ENCODE measurements at regions not wholly inside any gene's neighbourhood (a gene's known extent, or its start where the extent isn't known, plus 50 kb on each side); places are given as distances from the start of the nearest gene placed in this dataset.
A peak's percentile ranks its signal among the peaks of the same experiment; 100 is the strongest.

DNA sequence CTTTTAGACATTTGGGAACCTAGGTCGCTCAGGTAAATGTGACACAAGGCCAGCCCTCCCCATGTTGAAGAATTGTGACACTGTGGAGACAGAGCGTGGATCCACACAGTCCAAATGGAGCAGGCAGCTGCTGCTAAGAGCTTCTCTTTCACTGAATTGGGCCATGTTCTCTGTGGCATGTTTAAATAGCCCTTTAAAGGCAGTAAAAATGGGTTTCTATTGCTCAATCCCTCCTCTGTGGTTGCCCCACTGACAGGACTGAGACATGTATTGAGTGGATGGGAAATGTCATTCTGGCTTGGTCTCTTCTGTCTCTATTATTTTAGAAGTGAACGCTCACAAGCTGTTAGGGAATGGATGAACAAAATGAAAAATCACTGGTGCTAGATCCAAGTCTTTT lies 84.0 kb upstream of the PRICKLE1 start:
- no peak for DNase-seq (ENCODE audit: low read depth in 2 of 2)
- Histone ChIP-seq H3K27me3 (ENCODE audit: control insufficient read depth, insufficient read depth, low read length) (no peaks in the 10 kb centered on the region), H4K20me1 (ENCODE audit: control insufficient read depth, extremely low read depth, insufficient read depth, low read length) (no peaks in the 10 kb centered on the region), H2AFZ (ENCODE audit: low read length) (no peak overlapping the region), H3K4me1 (ENCODE audit: control insufficient read depth, extremely low read depth, insufficient read depth, low read length) (no peaks in the 10 kb centered on the region), H3K9me3 (ENCODE audit: control insufficient read depth, insufficient read depth, low read depth, low read length) (no peaks in the 10 kb centered on the region), H3K36me3 (ENCODE audit: control insufficient read depth, insufficient read depth, low read length) (no peaks in the 10 kb centered on the region), H3K79me2 (ENCODE audit: control insufficient read depth, insufficient read depth, low read length) (no peaks in the 10 kb centered on the region), H3K4me2 (ENCODE audit: extremely low read depth, insufficient read depth, low read length) (no peak overlapping the region), H3K4me3 (replicated peaks in 1 of 4; ENCODE audit: control extremely low read depth in 1 of 4, insufficient read depth in 1 of 4, low read depth in 3 of 4, low read length in 4 of 4) (no peak overlapping the region), H3K9ac (ENCODE audit: insufficient read depth, low read length) (no peak overlapping the region), H3K27ac (ENCODE audit: insufficient read depth, low read length) (no peak overlapping the region)
- TF ChIP-seq, protein P1, sequence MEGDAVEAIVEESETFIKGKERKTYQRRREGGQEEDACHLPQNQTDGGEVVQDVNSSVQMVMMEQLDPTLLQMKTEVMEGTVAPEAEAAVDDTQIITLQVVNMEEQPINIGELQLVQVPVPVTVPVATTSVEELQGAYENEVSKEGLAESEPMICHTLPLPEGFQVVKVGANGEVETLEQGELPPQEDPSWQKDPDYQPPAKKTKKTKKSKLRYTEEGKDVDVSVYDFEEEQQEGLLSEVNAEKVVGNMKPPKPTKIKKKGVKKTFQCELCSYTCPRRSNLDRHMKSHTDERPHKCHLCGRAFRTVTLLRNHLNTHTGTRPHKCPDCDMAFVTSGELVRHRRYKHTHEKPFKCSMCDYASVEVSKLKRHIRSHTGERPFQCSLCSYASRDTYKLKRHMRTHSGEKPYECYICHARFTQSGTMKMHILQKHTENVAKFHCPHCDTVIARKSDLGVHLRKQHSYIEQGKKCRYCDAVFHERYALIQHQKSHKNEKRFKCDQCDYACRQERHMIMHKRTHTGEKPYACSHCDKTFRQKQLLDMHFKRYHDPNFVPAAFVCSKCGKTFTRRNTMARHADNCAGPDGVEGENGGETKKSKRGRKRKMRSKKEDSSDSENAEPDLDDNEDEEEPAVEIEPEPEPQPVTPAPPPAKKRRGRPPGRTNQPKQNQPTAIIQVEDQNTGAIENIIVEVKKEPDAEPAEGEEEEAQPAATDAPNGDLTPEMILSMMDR (conservative IDR thresholded peaks at IDR 0.05 in 1 of 2, IDR thresholded peaks at IDR 0.05 in 1 of 2; ENCODE audit: low read depth in 1 of 2, low read length in 2 of 2) = no peak
- TF ChIP-seq EZH2 (IDR thresholded peaks at IDR 0.05; ENCODE audit: low read length, missing control alignments) = no peak

GRCh38 chr12:42670719-42671118 lies 81.2 kb upstream of the PRICKLE1 start:
- Histone ChIP-seq H3K27ac (ENCODE audit: insufficient read depth, low read length) (no peak overlapping the region), H3K79me2 (ENCODE audit: control insufficient read depth, insufficient read depth, low read length) (no peaks in the 10 kb centered on the region), H3K4me2 (ENCODE audit: extremely low read depth, insufficient read depth, low read length) (no peak overlapping the region), H4K20me1 (ENCODE audit: control insufficient read depth, extremely low read depth, insufficient read depth, low read length) (no peaks in the 10 kb centered on the region), H3K9ac (ENCODE audit: insufficient read depth, low read length) (no peak overlapping the region), H3K36me3 (ENCODE audit: control insufficient read depth, insufficient read depth, low read length) (no peaks in the 10 kb centered on the region), H2AFZ (ENCODE audit: low read length) (no peak overlapping the region), H3K4me3 (replicated peaks in 1 of 4; ENCODE audit: control extremely low read depth in 1 of 4, insufficient read depth in 1 of 4, low read depth in 3 of 4, low read length in 4 of 4) (no peak overlapping the region), H3K4me1 (ENCODE audit: control insufficient read depth, extremely low read depth, insufficient read depth, low read length) (no peaks in the 10 kb centered on the region), H3K9me3 (ENCODE audit: control insufficient read depth, insufficient read depth, low read depth, low read length) (no peaks in the 10 kb centered on the region), H3K27me3 (ENCODE audit: control insufficient read depth, insufficient read depth, low read length) (no peaks in the 10 kb centered on the region)
- DNase-seq (ENCODE audit: low read depth in 2 of 2) = no peak
- TF ChIP-seq EZH2 (IDR thresholded peaks at IDR 0.05; ENCODE audit: low read length, missing control alignments) = no peak
- TF ChIP-seq, protein P1 (conservative IDR thresholded peaks at IDR 0.05 in 1 of 2, IDR thresholded peaks at IDR 0.05 in 1 of 2; ENCODE audit: low read depth in 1 of 2, low read length in 2 of 2) = no peak

- H3K27ac ChIP-seq (ENCODE audit: insufficient read depth, low read length) = no peak overlapping the region
- no peaks in the 10 kb centered on the region for H3K9me3 ChIP-seq (ENCODE audit: control insufficient read depth, insufficient read depth, low read depth, low read length)
- H4K20me1 ChIP-seq (ENCODE audit: control insufficient read depth, extremely low read depth, insufficient read depth, low read length) = no peaks in the 10 kb centered on the region
- TF ChIP-seq EZH2 (IDR thresholded peaks at IDR 0.05; ENCODE audit: low read length, missing control alignments) = no peak
- TF ChIP-seq, protein P1 (conservative IDR thresholded peaks at IDR 0.05 in 1 of 2, IDR thresholded peaks at IDR 0.05 in 1 of 2; ENCODE audit: low read depth in 1 of 2, low read length in 2 of 2) = no peak
- H3K79me2 ChIP-seq (ENCODE audit: control insufficient read depth, insufficient read depth, low read length) = no peaks in the 10 kb centered on the region
- no peak overlapping the region for H3K4me3 ChIP-seq (replicated peaks in 1 of 4; ENCODE audit: control extremely low read depth in 1 of 4, insufficient read depth in 1 of 4, low read depth in 3 of 4, low read length in 4 of 4)
- H2AFZ ChIP-seq (ENCODE audit: low read length) = no peak overlapping the region
- H3K4me1 ChIP-seq (ENCODE audit: control insufficient read depth, extremely low read depth, insufficient read depth, low read length) = no peaks in the 10 kb centered on the region
- no peaks in the 10 kb centered on the region for H3K27me3 ChIP-seq (ENCODE audit: control insufficient read depth, insufficient read depth, low read length)
- no peak overlapping the region for H3K9ac ChIP-seq (ENCODE audit: insufficient read depth, low read length)
- no peak overlapping the region for H3K4me2 ChIP-seq (ENCODE audit: extremely low read depth, insufficient read depth, low read length)
- H3K36me3 ChIP-seq (ENCODE audit: control insufficient read depth, insufficient read depth, low read length) = no peaks in the 10 kb centered on the region
- DNase-seq (ENCODE audit: low read depth in 2 of 2) = peak in 1 of 2 donors; percentile 72
Measured at GRCh38 chr12:42669553-42669952, 80.0 kb upstream of the PRICKLE1 start.

Data from fibroblast of lung (primary cell).